HG03108 (cell line): ENCODE measurements at regions not wholly inside any gene's neighbourhood (a gene's known extent, or its start where the extent isn't known, plus 50 kb on each side); places are given as distances from the start of the nearest gene placed in this dataset.

Experiments used
- ATAC-seq: cut with Tn5 transposase; IDR thresholded peaks from one replicate; pipeline ENCODE4 v1.9.1; 2021; ENCODE audit warnings: moderate library complexity; ENCODE audit not compliant: unreplicated experiment

DNA sequence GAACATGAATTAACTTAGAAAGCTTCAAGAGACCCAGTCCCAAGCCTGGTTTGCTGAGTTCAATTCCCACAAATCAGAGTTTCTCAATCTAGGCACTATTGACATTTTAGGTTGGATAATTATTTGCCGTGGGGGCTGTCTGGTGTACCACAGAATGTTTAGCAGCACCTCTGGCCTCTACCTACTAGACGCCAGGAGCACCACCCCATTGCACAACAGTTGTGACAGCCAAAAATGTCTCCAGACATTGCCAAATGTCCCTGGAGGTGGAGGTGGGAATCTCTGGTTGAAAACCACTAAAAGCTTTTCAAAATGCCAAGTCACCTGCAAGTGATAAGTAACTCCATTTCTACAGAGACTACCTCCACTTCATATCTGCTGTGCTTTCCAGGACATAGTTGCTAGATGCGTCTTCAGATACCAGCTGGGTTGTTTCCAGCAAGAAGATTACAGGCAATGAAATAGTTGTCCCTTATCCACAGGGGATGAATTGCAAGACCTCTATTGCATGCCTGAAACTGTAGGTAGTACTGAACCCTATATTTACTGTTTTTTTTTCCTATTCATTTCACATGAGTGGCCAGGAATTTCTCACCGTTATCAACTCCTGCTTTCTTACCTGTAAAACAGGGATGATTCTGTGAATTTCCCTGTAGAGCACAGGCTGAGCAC lies 554.3 kb downstream of the ZEB2 start:
- no peak for ATAC-seq

DNA sequence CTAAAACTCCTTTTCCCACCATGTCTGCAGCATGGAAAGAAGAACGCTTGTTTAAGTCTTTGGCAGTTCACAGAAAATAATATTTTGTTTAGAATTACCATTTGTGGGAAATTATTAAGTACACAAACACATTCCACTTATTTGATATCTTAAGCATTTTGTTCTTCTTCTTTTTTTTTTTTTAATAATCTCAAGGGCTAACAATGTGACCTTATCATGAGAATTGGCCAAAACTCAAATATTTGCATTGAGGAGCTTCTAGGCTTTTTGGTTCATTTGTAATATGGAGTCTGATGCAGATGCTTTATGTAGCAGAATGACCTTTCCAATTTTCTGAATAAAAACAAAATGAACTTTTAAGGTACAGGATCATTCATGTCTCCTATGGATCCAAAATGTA lies 555.0 kb downstream of the ZEB2 start:
- no peak for ATAC-seq

GRCh38 chr2:143960177-143960576 lies 559.7 kb downstream of the ZEB2 start:
- ATAC-seq: no peak

- ATAC-seq: no peak
Observed at GRCh38 chr2:143957321-143957720, 562.6 kb downstream of the ZEB2 start.

GRCh38 chr2:143955401-143956065 lies 564.4 kb downstream of the ZEB2 start:
- ATAC-seq: no peak

DNA sequence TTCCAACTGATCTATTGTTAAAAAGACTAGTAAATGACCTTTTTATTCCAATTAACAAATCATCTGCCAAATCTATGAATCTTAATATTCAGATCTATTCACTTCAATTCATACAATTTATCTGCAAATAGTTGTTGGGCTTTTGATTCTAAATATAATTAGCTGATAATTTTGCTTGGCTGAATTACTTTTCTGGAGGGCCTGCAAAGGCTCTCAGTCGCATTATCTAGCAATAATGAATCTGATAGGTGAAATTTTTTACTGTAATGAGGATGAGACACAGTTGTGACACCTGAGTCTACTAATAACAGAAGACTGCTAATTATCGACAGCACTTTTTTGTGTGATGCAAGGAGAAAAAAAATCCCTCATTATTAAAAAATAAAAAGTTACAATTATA lies 565.1 kb downstream of the ZEB2 start:
- ATAC-seq: no peak

DNA sequence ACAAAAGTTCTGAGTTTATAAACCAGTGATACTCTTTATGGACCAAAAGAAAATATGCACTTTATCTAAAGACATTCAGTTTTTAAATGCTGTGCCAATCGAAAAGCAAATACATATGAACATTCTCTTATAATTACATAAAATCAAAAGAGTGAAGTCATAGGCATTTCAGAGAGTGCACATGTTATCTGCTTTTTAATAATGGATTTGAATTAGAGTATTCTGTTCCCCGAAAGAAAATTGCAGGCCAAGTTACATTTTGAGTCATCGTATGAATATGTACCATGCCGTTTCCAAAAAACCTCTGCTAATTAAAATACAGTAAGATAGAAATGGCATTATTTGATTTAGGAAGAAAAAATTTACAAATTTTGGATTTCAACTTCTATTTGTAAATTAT lies 565.7 kb downstream of the ZEB2 start:
- no peak for ATAC-seq

- ATAC-seq: no peak
Observed at GRCh38 chr2:143953451-143954030, 566.4 kb downstream of the ZEB2 start.

GRCh38 chr2:143952536-143952935 lies 567.4 kb downstream of the ZEB2 start:
- ATAC-seq: no peak

GRCh38 chr2:143950704-143951103 lies 569.2 kb downstream of the ZEB2 start:
- ATAC-seq: no peak

GRCh38 chr2:143949121-143949848 lies 570.6 kb downstream of the ZEB2 start:
- ATAC-seq: no peak

DNA sequence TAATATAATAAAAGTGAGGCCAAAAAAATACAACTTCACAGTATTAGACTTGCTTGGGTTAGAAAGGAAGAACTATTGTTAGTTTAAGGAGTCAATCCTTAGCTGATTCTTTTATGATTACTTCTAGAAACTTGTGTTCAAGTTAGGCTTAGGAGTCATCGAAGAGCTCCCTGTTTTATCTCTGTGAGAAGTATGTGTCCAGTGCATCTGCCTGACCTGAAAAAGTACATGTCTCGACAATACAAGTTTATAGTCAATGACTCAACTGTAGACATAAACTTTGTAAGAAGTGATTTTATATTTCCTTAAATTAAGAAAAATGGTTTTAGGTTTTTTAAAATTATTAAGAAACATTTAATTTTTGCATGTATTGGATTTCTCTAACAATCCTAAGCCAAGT lies 571.2 kb downstream of the ZEB2 start:
- ATAC-seq: no peak

DNA sequence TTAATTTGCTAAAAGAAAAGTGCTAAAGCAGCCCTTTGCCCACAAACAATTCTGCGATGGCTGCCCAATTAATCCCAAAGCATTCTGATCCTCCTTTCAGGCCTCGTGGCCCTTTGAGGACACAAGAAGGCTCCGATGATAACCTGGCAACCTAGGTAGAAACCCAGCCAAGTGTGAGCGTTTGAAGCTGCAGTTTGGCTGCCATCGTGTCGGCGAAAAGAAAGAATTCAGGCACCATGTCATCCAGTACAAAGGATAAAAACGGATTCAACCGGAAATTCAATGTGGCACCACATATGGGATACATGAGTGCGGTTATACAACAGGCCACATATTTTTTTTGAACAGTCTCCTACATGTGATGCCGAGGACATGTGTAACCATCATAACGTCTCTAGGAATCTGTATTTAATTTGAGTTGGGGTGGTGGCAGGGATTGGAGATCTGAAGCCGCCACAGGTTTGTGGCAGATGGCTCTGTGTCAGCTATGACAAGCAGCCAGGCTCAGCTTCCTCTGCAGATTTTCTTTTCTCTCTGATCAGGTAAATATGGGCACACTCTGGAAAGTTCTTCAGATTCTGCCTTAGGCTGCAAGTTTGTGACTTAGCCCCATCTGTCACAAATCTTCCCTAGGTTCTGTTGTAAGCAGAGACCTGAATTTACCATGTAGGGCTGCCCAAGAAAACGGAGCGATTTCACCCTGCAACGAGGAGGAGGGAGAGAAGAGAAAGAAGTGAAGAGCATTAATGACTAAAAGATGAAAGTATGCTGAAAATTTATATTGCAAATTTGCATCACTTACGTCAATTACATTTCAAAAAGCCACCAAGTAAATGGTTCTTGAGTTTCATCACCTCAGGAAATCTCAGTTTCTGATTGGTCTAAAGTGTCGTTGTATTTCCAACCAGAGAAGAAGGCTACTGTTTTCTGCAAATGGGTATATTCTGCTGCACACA lies 573.2 kb downstream of the ZEB2 start:
- no peak for ATAC-seq

DNA sequence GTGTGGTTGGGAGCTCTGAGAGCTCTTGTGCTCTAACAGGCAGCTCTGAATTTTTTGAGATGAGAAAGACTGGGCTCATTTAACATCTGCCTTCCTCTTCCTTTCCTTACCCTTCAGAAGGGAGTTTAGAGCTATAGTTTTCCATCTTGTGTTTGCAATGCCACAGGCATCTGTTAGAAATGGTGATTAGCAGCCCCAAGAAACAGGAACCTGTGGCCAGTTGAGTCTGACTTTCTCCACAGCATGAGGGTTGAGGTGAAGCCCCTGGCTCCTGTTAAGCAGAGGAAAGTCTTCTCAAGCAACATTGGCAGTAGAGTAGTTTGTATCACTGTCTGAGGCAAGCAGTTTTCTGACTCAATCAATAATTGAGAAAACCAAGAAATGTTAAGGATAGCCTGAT lies 577.4 kb downstream of the ZEB2 start:
- no peak for ATAC-seq

GRCh38 chr2:143940720-143941119 lies 579.2 kb downstream of the ZEB2 start:
- ATAC-seq: no peak

- ATAC-seq: no peak
Observed at GRCh38 chr2:143939626-143940330, 580.1 kb downstream of the ZEB2 start.

DNA sequence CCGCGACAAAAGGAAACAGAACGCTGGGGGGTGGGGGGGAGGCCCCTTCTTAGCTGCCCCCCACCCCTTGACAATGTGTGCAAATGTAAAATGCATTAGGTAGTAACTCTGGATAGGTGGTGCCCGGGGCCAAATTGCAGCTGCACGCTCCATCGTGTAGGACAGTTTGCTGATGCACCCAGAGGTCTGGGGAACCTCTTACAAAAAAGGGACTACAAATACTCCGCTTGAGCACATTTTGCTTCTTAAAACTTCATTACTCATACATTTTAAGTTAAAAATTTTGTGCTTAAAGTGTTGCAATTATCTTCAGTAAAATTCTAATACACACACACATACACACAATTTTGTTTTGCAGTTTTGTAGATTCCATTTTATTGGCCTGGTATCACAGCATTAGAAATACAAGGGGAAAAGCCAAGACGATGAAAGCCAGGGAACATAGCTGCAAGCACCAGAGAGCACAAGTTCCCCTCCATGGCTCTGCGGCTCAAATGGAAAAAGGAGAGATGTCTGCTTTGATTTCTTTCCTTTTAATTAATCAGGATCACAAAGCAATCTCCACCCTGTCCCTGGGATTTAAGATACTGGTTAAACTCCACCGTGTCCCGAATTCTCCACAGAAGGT lies 582.1 kb downstream of the ZEB2 start:
- ATAC-seq: no peak

DNA sequence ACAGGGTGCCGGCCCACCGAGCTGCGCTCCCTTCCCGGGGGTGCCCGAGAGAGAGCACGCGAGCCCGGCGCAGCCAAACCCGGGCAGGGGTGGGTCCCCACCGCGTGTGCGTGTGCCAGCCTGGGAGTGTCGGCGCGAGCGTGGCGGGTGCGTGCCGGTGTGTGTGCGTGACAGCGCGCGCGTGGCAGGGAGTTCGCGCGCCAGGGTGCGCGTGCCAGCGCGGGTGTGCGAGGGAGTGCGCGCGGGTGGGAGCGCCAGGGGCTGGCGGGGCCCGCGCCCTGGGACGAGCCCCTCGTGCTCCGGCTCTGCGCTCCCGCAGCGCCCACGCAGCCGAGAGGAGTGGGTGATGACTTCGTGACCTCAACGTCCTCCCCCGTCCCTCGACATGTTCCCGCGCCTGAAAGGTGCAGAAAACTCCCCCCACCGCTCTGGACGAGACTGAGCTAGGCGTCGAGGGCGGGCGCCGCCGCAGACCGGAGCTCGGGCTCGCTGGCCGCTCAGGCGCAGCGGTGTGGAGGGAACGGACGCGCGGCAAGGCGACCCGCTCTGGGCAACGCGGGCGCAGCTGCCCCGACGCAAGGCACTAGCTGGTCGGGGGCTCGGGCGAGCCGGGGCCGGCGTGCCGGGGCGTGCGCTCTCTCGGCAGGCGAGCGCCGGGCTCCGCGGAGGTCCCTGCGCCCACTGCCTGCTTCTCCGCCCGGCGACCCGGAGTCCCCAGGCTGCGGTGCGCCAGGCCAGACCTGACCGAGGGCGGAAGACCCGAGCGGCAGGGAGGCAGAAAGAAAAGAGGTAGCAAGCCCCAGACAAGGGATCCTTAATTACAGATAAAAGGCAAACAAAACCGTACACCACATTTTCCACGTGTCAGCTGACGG lies 582.8 kb downstream of the ZEB2 start:
- ATAC-seq: peak; percentile 66

DNA sequence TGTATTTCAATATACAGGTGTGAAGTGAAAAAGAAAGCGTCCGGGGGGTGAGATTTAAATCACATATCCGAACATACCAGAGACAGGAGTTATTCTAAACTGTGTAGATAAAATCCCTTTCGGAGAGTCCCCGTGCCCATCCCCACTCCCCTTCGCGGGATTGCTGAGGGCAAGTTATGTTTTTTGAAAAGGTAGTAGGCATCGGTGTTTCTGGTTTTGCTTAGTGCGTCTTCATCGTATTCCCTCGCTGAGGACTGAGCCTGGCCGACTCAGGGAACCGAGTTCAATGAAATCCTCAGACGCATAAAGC lies 583.4 kb downstream of the ZEB2 start:
- ATAC-seq: no peak
